Esophagus squamous epithelium (tissue), 4 donors: ENCODE measurements at regions not wholly inside any gene's neighbourhood (a gene's known extent, or its start where the extent isn't known, plus 50 kb on each side); places are given as distances from the start of the nearest gene placed in this dataset.

ENCODE experiments used
- CTCF ChIP-seq, 6 experiments: fragments of 450-650 bp in 4 of 6; fragments of 200-600 bp in 2 of 6; sonication (generic) in 2 of 6; IDR thresholded peaks; one replicate each; pipeline ENCODE4 v1.5.1; 2016 to 2019; ENCODE audit warnings: antibody characterized with exemption in 6 of 6, mild to moderate bottlenecking in 4 of 6, moderate library complexity in 4 of 6
- POLR2A ChIP-seq, 4 donors: fragments of 450-650 bp; IDR thresholded peaks; one replicate each; pipeline ENCODE4 v1.6.1; 2017; ENCODE audit warnings: antibody characterized with exemption in 4 of 4, mild to moderate bottlenecking in 4 of 4, moderate library complexity in 3 of 4

GRCh38 chr3:16808393-16809107 is 76.2 kb upstream of the PLCL2 start:
- TF ChIP-seq CTCF (IDR thresholded peaks at IDR 0.05) (no peak), POLR2A (IDR thresholded peaks at IDR 0.05) (no peak)
